ENCODE measurements at regions not wholly inside any gene's neighbourhood (a gene's known extent, or its start where the extent isn't known, plus 50 kb on each side); places are given as distances from the start of the nearest gene placed in this dataset.

DNA sequence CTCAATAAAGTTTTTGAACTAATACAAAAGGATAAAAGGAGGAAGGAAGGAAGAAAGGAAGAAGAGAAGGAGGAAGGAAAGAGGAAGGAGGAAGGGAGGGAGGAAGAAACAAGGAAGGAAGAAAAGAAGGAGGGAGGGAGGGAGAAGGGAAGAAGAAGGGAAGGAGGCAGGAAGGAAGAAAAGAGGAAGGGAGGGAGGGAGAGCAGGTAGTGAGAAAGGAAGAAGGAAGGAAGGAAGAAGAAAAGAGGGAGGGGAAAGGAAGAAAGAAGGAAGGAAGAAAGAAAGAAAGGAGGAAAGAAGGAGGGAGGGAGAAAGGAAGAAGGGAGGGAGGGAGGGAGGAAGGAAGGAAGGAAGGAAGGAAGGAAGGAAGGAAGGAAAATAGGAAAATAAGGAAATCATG is 263.8 kb upstream of the C16orf82 start:
- no peaks in the 10 kb centered on the region for H3K9me3 ChIP-seq (ENCODE audit: control insufficient read depth in 2 of 2, low read length in 2 of 2)
- H3K27ac Mint-ChIP-seq, result no peak overlapping the region

DNA sequence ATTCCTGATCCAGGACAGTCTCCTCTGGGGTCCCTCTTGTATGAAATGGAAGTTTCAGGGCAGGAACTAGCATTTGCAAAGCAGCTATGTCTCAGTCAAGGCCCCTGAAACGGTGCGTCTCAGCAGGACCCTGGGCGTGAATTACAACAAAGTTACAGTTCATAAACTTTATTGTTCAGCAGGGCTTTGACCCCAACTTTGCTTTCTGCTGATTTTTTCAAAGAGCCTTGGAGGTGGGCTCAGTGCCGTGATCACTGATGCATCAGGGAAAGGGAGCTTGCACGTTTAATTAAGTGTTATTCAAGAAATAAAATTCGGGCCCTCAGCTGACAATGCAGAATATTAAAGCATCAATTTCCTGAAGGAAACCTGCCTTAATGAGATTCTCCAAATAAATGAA is 260.1 kb upstream of the C16orf82 start:
- no peaks in the 10 kb centered on the region for H3K36me3 Mint-ChIP-seq
- H3K9me3 Mint-ChIP-seq, result peaks cover 0 to 4% (median 3%) of the 10 kb centered on the region in 7 donors
- H3K4me1 ChIP-seq (ENCODE audit: control insufficient read depth, insufficient read depth, low read length, poor library complexity, severe bottlenecking), result no peaks in the 10 kb centered on the region
- no peak overlapping the region for H3K4me3 ChIP-seq (ENCODE audit: low read depth, low read length)
- peaks cover 6% of the 10 kb centered on the region for H3K27me3 Mint-ChIP-seq
- H3K4me1 Mint-ChIP-seq, result no peaks in the 10 kb centered on the region
- no peak overlapping the region for H3K4me3 Mint-ChIP-seq
- H3K27me3 ChIP-seq (ENCODE audit: control insufficient read depth, insufficient read depth, low read length), result no peaks in the 10 kb centered on the region
- no peak overlapping the region for H3K27ac ChIP-seq (ENCODE audit: insufficient read depth, low read length, poor library complexity, severe bottlenecking)
- ATAC-seq (ENCODE audit: low read depth in 2 of 2), result no peak
- H3K27ac Mint-ChIP-seq, result no peak overlapping the region
- H3K9me3 ChIP-seq (ENCODE audit: control insufficient read depth in 2 of 2, low read length in 2 of 2), result no peaks in the 10 kb centered on the region
- H3K36me3 ChIP-seq (ENCODE audit: control insufficient read depth, insufficient read depth, low read length), result no peaks in the 10 kb centered on the region
- no peak for DNase-seq

More for the DNA sequence above, 263.8 kb upstream of the C16orf82 start:
- H3K4me1 Mint-ChIP-seq, result no peaks in the 10 kb centered on the region
- no peaks in the 10 kb centered on the region for H3K36me3 ChIP-seq (ENCODE audit: control insufficient read depth, insufficient read depth, low read length)
- DNase-seq, result no peak
- H3K9me3 Mint-ChIP-seq, result peaks cover 0 to 5% (median 0%) of the 10 kb centered on the region in 7 donors
- H3K27ac ChIP-seq (ENCODE audit: insufficient read depth, low read length, poor library complexity, severe bottlenecking), result no peak overlapping the region
- no peaks in the 10 kb centered on the region for H3K4me1 ChIP-seq (ENCODE audit: control insufficient read depth, insufficient read depth, low read length, poor library complexity, severe bottlenecking)
- no peak overlapping the region for H3K4me3 ChIP-seq (ENCODE audit: low read depth, low read length)
- H3K27me3 Mint-ChIP-seq, result peaks cover 6% of the 10 kb centered on the region
- H3K27me3 ChIP-seq (ENCODE audit: control insufficient read depth, insufficient read depth, low read length), result no peaks in the 10 kb centered on the region
- ATAC-seq (ENCODE audit: low read depth in 2 of 2), result no peak
- no peak overlapping the region for H3K4me3 Mint-ChIP-seq
- H3K36me3 Mint-ChIP-seq, result no peaks in the 10 kb centered on the region

DNA sequence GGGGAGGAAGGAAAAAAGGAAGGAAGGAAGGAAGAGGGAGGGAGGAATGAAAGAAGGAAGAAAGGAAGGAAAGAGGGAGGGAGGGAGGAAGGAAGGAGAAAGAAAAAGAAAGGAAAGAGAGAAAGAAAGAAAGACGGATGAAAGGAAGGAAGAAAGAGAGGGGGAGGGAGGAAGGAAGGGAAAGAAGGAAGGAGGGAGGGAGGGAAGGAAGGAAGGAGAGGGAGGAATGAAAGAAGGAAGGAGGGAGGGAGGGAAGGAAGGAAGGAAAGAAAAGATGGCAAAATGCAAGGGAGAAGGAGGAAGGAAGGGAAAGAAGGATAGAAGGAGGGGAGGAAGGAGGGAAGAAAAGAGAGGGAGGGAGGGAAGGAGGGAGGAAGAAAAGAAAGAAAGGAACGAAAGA is 257.3 kb upstream of the C16orf82 start:
- H3K4me3 Mint-ChIP-seq, result no peak overlapping the region
- Histone ChIP-seq H3K36me3 (ENCODE audit: control insufficient read depth, insufficient read depth, low read length) (no peaks in the 10 kb centered on the region), H3K27ac (ENCODE audit: insufficient read depth, low read length, poor library complexity, severe bottlenecking) (no peak overlapping the region)

DNA sequence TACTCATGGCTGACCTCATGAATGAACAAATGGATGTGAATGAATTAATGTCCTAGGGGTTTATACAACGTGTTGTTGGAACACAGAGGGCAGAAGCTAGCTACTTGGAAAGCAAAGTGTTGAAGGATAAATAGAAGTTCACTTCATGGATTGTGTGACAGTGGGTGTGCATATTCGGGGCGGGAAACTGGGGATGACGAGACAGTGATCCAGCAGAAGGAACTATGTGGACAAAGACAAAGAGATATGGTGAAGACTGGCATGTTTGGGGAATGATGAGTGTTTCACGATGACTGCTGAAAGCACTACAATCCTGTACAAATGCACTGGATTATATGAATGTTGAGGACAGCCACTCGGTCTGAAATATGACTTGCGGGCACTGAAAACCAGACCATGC is 250.5 kb upstream of the C16orf82 start:
- Histone ChIP-seq H3K27me3 (ENCODE audit: control insufficient read depth, insufficient read depth, low read length) (no peaks in the 10 kb centered on the region), H3K4me3 (ENCODE audit: low read depth, low read length) (no peak overlapping the region), H3K4me1 (ENCODE audit: control insufficient read depth, insufficient read depth, low read length, poor library complexity, severe bottlenecking) (no peaks in the 10 kb centered on the region), H3K9me3 (ENCODE audit: control insufficient read depth in 2 of 2, low read length in 2 of 2) (no peaks in the 10 kb centered on the region), H3K36me3 (ENCODE audit: control insufficient read depth, insufficient read depth, low read length) (no peaks in the 10 kb centered on the region), H3K27ac (ENCODE audit: insufficient read depth, low read length, poor library complexity, severe bottlenecking) (no peak overlapping the region)
- Mint-ChIP-seq H3K9me3 (no peaks in the 10 kb centered on the region), H3K4me1 (no peaks in the 10 kb centered on the region), H3K4me3 (no peak overlapping the region), H3K27me3 (no peaks in the 10 kb centered on the region), H3K36me3 (no peaks in the 10 kb centered on the region), H3K27ac (no peak overlapping the region)
- DNase-seq (no peak), ATAC-seq (ENCODE audit: low read depth in 2 of 2) (no peak)

More for the DNA sequence above, 257.3 kb upstream of the C16orf82 start:
- H3K4me1 ChIP-seq (ENCODE audit: control insufficient read depth, insufficient read depth, low read length, poor library complexity, severe bottlenecking), result no peaks in the 10 kb centered on the region
- Mint-ChIP-seq H3K27ac (no peak overlapping the region), H3K4me1 (no peaks in the 10 kb centered on the region), H3K9me3 (peaks cover 0 to 4% (median 1%) of the 10 kb centered on the region in 7 donors), H3K27me3 (peaks cover 6% of the 10 kb centered on the region), H3K36me3 (no peaks in the 10 kb centered on the region)
- DNase-seq (no peak), ATAC-seq (ENCODE audit: low read depth in 2 of 2) (no peak)
- H3K27me3 ChIP-seq (ENCODE audit: control insufficient read depth, insufficient read depth, low read length), result no peaks in the 10 kb centered on the region
- H3K4me3 ChIP-seq (ENCODE audit: low read depth, low read length), result no peak overlapping the region
- no peaks in the 10 kb centered on the region for H3K9me3 ChIP-seq (ENCODE audit: control insufficient read depth in 2 of 2, low read length in 2 of 2)

DNA sequence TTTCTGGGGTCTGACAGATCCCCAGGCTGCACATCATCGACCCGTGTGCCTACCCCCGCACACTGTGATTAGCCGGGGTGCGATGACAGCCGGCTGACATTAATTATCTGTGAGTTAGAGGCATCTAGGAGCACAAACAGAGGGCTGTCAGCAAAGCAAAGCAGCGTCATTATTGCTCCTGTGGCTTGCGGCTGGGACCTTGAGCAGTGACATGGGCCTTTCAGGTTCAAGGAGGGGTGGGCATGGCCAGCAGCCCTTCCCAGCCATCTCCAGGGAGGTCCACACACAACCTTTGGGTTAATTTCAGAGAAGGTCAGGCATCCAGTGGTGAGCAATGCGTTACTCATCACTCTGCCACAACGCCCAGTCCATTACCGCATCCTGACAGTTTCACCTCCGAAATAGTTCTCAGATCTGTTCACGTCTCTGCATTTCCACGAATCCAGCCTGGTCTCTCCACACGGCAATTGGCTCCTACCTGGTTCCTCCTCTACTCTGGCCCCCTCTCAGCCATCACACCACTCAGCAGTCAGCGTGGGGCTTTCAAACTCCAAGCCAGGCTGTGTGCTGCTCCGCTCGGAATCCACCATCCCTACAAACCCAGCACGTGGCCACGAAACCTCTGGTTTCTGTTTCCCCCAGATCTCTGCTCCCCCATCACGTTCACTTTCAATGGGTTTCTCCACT is 249.7 kb upstream of the C16orf82 start:
- no peaks in the 10 kb centered on the region for H3K4me1 Mint-ChIP-seq
- H3K27ac Mint-ChIP-seq, result no peak overlapping the region
- Histone ChIP-seq H3K36me3 (ENCODE audit: control insufficient read depth, insufficient read depth, low read length) (no peaks in the 10 kb centered on the region), H3K27me3 (ENCODE audit: control insufficient read depth, insufficient read depth, low read length) (no peaks in the 10 kb centered on the region), H3K9me3 (ENCODE audit: control insufficient read depth in 2 of 2, low read length in 2 of 2) (no peaks in the 10 kb centered on the region), H3K27ac (ENCODE audit: insufficient read depth, low read length, poor library complexity, severe bottlenecking) (no peak overlapping the region), H3K4me3 (ENCODE audit: low read depth, low read length) (no peak overlapping the region), H3K4me1 (ENCODE audit: control insufficient read depth, insufficient read depth, low read length, poor library complexity, severe bottlenecking) (no peaks in the 10 kb centered on the region)
- H3K27me3 Mint-ChIP-seq, result no peaks in the 10 kb centered on the region
- no peaks in the 10 kb centered on the region for H3K9me3 Mint-ChIP-seq
- H3K36me3 Mint-ChIP-seq, result no peaks in the 10 kb centered on the region
- no peak overlapping the region for H3K4me3 Mint-ChIP-seq
- ATAC-seq (ENCODE audit: low read depth in 2 of 2) (no peak), DNase-seq (peak in 1 of 3 donors; percentile 27)

DNA sequence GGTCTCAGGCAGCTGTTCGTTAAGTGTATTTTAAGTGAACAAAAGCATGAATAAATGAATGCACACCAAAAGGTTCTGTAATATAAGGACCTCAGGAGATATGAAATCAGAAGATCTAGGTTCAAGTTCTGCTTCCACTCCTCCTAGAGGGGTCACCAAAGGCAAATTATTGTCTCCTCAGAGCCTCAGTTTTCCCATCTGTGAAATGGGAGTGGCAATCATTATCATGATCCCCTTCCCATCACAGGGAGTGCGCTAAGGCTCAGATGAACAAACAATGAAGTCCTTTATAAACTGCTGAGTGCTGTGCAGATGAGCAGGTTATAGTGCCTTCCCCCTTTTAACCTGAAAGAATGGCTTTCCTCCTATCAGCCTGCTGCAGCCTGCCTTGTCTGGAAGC is 248.3 kb upstream of the C16orf82 start:
- Mint-ChIP-seq H3K4me3 (no peak overlapping the region), H3K27ac (no peak overlapping the region), H3K4me1 (no peaks in the 10 kb centered on the region), H3K36me3 (no peaks in the 10 kb centered on the region), H3K27me3 (no peaks in the 10 kb centered on the region), H3K9me3 (no peaks in the 10 kb centered on the region)
- DNase-seq (no peak), ATAC-seq (ENCODE audit: low read depth in 2 of 2) (no peak)
- Histone ChIP-seq H3K27ac (ENCODE audit: insufficient read depth, low read length, poor library complexity, severe bottlenecking) (no peak overlapping the region), H3K4me1 (ENCODE audit: control insufficient read depth, insufficient read depth, low read length, poor library complexity, severe bottlenecking) (no peaks in the 10 kb centered on the region), H3K4me3 (ENCODE audit: low read depth, low read length) (no peak overlapping the region), H3K9me3 (ENCODE audit: control insufficient read depth in 2 of 2, low read length in 2 of 2) (no peaks in the 10 kb centered on the region), H3K36me3 (ENCODE audit: control insufficient read depth, insufficient read depth, low read length) (no peaks in the 10 kb centered on the region), H3K27me3 (ENCODE audit: control insufficient read depth, insufficient read depth, low read length) (no peaks in the 10 kb centered on the region)

DNA sequence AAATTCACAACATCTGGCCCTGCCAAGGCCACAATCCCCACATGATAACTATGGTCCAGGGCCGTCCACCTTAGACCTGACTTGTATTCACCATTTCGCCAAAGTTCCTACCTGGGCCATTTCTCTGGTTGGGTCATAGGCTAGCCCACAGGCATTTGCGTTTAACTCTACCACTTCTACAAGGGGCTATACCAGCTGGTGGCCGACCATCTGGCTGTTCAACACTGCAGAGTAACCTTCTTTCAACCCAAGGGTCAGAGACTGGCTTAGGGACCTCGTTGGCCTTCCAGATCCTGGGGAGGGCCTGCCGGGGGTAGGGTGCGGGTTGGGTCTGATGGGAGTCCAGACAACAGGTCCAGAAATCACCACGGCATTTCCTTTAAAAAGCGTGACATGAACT is 242.3 kb upstream of the C16orf82 start:
- Histone ChIP-seq H3K9me3 (ENCODE audit: control insufficient read depth in 2 of 2, low read length in 2 of 2) (no peaks in the 10 kb centered on the region), H3K4me3 (ENCODE audit: low read depth, low read length) (no peak overlapping the region), H3K27me3 (ENCODE audit: control insufficient read depth, insufficient read depth, low read length) (no peaks in the 10 kb centered on the region), H3K36me3 (ENCODE audit: control insufficient read depth, insufficient read depth, low read length) (no peaks in the 10 kb centered on the region), H3K4me1 (ENCODE audit: control insufficient read depth, insufficient read depth, low read length, poor library complexity, severe bottlenecking) (no peaks in the 10 kb centered on the region), H3K27ac (ENCODE audit: insufficient read depth, low read length, poor library complexity, severe bottlenecking) (no peak overlapping the region)
- Mint-ChIP-seq H3K27me3 (peaks cover 5% of the 10 kb centered on the region), H3K4me1 (no peaks in the 10 kb centered on the region), H3K4me3 (no peak overlapping the region), H3K27ac (no peak overlapping the region), H3K9me3 (peaks cover 0 to 4% (median 0%) of the 10 kb centered on the region in 7 donors), H3K36me3 (no peaks in the 10 kb centered on the region)
- no peak for DNase-seq
- no peak for ATAC-seq (ENCODE audit: low read depth in 2 of 2)

DNA sequence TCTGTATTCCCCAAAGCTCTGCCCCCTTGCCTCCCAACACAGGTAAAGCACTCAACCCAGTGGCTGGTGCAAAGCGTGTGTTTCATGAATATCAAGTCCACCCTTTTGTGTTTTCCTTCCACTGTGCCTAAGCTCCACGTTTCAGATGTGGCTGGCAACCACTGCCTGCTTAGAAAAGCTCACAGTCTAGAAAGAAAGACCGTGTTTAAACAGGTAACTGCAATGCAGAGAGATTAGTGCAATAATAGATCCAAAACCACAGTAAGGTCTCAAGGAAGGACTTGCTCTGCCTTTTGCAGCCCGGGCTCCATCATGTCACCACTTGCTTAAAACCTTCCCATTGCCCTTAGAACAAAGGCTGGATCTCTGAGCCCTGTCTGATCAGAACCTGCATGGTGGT is 240.2 kb upstream of the C16orf82 start:
- H3K4me1 Mint-ChIP-seq, result no peaks in the 10 kb centered on the region
- Histone ChIP-seq H3K27ac (ENCODE audit: insufficient read depth, low read length, poor library complexity, severe bottlenecking) (no peak overlapping the region), H3K9me3 (ENCODE audit: control insufficient read depth in 2 of 2, low read length in 2 of 2) (no peaks in the 10 kb centered on the region), H3K27me3 (ENCODE audit: control insufficient read depth, insufficient read depth, low read length) (peaks cover 3% of the 10 kb centered on the region), H3K4me3 (ENCODE audit: low read depth, low read length) (no peak overlapping the region), H3K4me1 (ENCODE audit: control insufficient read depth, insufficient read depth, low read length, poor library complexity, severe bottlenecking) (no peaks in the 10 kb centered on the region), H3K36me3 (ENCODE audit: control insufficient read depth, insufficient read depth, low read length) (no peaks in the 10 kb centered on the region)
- no peak overlapping the region for H3K4me3 Mint-ChIP-seq
- no peak overlapping the region for H3K27ac Mint-ChIP-seq
- H3K27me3 Mint-ChIP-seq, result peaks cover 5% of the 10 kb centered on the region
- ATAC-seq (ENCODE audit: low read depth in 2 of 2), result no peak
- DNase-seq, result no peak
- H3K36me3 Mint-ChIP-seq, result no peaks in the 10 kb centered on the region
- peaks cover 0 to 4% (median 0%) of the 10 kb centered on the region in 7 donors for H3K9me3 Mint-ChIP-seq
